ENCODE measurements at regions not wholly inside any gene's neighbourhood (a gene's known extent, or its start where the extent isn't known, plus 50 kb on each side); places are given as distances from the start of the nearest gene placed in this dataset.

DNA sequence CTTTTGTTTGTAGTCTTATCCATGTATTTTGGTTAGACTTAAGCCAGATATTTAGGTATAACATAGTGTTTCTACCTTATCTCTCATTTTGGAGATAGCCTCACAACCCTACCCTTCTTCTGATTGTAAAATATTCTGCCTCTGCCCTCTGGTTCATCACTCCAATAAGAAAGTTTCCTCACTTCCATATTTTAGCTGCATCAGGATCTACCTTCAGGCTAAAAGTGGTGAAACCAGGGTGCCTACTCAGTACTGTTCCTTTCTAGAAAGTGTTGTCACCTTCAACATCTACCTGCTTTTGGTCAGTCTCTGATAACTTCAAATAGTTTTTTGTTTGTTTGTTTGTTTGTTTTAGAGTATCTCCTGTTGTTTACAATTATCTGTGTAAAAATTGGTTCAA is 294.6 kb downstream of the ANXA1 start:
- H3K27ac Mint-ChIP-seq, result no peak overlapping the region
- no peak overlapping the region for H3K4me3 Mint-ChIP-seq
- no peaks in the 10 kb centered on the region for H3K4me1 Mint-ChIP-seq (ENCODE audit: low read depth in 2 of 2)
- ATAC-seq, result no peak
- no peaks in the 10 kb centered on the region for H3K36me3 Mint-ChIP-seq
- H3K27me3 Mint-ChIP-seq, result no peaks in the 10 kb centered on the region
- no peaks in the 10 kb centered on the region for H3K9me3 Mint-ChIP-seq
- DNase-seq (ENCODE audit: low spot score), result no peak

DNA sequence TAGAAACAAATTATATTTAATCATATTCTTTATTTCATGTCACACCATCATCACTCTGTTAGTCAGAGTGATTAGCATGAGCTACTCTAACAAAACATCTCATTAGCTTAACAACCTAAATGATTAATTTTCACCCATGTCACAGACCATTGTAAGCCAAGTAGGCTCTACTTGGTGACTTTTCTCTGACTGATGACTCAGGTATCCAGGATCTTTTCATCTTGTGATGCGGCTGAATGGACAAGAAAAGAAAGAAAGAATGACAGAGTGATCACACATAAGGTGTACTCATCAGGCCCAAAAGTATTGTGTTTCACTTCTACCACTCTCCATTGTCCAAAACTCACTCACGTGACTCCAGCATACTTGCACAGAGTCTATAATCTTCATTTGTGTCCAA is 299.3 kb downstream of the ANXA1 start:
- Mint-ChIP-seq H3K4me1 (ENCODE audit: low read depth in 2 of 2) (no peaks in the 10 kb centered on the region), H3K4me3 (no peak overlapping the region), H3K9me3 (no peaks in the 10 kb centered on the region), H3K27ac (no peak overlapping the region), H3K27me3 (no peaks in the 10 kb centered on the region), H3K36me3 (no peaks in the 10 kb centered on the region)
- ATAC-seq (no peak), DNase-seq (ENCODE audit: low spot score) (no peak)

DNA sequence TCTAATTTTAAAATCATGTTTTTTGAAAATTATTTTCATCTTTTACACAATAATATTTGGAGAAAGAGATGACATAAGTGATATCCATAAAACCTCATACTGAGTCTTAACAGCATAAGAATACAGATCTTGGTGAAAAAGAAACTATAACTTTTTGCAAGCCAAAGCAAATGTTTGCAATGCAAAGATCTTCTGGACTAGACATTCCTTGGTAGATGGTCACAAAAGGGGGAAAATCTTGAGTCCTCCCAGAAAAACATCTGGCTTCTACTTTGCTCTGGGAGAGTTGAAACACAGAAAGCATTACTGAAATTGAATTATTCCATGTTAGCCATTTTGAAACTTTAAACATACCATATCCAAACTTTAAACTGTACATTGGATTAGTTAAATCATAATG is 308.2 kb downstream of the ANXA1 start:
- Mint-ChIP-seq H3K9me3 (peaks cover 4% of the 10 kb centered on the region), H3K4me1 (ENCODE audit: low read depth in 2 of 2) (no peaks in the 10 kb centered on the region), H3K36me3 (no peaks in the 10 kb centered on the region), H3K27ac (no peak overlapping the region), H3K4me3 (no peak overlapping the region), H3K27me3 (no peaks in the 10 kb centered on the region)
- no peak for ATAC-seq
- DNase-seq (ENCODE audit: low spot score), result no peak

DNA sequence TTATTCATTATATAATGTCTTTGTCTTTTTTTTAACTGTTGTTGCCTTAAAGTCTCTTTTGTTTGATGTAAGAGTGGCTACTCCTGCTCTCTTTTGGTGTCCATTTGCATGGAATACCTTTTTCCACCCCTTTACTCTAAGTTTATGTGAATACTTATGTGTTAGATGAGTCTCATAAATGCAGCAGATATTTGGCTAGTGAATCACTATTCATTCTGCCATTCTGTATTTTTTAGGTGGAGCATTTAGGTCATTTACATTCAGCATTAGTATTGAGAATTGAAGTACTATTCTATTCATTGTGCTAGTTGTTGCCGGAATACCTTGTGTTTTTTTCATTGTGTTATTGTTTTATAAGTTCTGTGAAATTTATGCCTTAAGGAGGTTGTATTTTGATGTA is 317.1 kb downstream of the ANXA1 start:
- no peak for DNase-seq (ENCODE audit: low spot score)
- ATAC-seq, result no peak
- no peaks in the 10 kb centered on the region for H3K4me1 Mint-ChIP-seq (ENCODE audit: low read depth in 2 of 2)
- no peaks in the 10 kb centered on the region for H3K27me3 Mint-ChIP-seq
- no peak overlapping the region for H3K27ac Mint-ChIP-seq
- no peak overlapping the region for H3K4me3 Mint-ChIP-seq
- H3K36me3 Mint-ChIP-seq, result no peaks in the 10 kb centered on the region
- peaks cover 4% of the 10 kb centered on the region for H3K9me3 Mint-ChIP-seq

DNA sequence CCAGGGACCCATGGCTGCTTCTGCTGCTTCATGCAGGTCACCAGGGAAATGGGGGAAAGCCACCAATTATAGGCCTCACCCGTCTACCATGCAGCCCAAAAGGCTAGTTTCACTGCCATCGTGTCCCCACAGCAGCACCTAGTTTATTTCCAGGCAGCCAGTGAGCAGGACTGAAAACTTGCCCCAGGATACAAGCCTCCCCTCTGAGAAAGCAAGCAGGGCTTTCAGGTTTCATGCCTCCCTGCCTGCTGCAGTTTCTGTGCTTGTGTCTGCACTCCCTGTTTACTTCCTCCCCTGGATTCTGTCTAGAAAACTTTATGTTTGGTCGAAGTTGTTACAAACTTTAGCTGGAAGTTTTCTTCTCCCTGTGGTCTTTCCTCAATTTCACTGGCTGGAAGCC is 319.1 kb downstream of the ANXA1 start:
- DNase-seq (ENCODE audit: low spot score), result no peak
- Mint-ChIP-seq H3K27me3 (no peaks in the 10 kb centered on the region), H3K27ac (no peak overlapping the region), H3K9me3 (peaks cover 4% of the 10 kb centered on the region), H3K4me1 (ENCODE audit: low read depth in 2 of 2) (no peaks in the 10 kb centered on the region), H3K4me3 (no peak overlapping the region), H3K36me3 (no peaks in the 10 kb centered on the region)
- no peak for ATAC-seq

DNA sequence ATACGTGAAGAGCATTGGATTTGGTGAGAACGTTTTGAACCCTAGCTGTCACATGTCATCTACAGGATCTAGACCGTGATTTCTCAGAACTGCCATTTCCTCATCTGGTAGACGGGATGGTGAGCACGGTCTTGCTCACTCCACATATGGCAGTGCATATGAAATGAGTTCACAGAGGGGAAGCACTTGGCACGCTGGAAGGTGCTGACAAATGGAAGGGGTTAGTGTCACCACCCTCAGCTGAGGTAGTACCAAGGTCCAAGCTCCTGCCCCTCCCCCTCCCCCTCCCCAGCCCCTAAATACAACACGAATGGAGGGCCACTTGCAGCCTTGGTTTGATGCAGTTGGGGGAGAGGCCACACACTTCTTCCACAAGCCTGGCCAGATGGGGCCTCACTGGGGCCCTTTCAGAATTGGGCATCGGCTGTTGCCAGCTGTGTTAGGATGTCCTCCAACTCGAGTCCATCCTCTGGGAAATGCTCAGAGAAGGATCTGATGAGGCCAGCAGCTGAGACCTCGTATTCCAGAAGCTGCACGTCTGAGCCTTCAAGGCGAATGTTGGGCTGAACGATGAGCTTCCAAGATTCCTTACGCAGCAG is 322.4 kb downstream of the ANXA1 start:
- Mint-ChIP-seq H3K27me3 (no peaks in the 10 kb centered on the region), H3K36me3 (no peaks in the 10 kb centered on the region), H3K27ac (no peak overlapping the region), H3K4me1 (ENCODE audit: low read depth in 2 of 2) (no peaks in the 10 kb centered on the region), H3K4me3 (no peak overlapping the region), H3K9me3 (peaks cover 6% of the 10 kb centered on the region)
- ATAC-seq (no peak), DNase-seq (ENCODE audit: low spot score) (no peak)

DNA sequence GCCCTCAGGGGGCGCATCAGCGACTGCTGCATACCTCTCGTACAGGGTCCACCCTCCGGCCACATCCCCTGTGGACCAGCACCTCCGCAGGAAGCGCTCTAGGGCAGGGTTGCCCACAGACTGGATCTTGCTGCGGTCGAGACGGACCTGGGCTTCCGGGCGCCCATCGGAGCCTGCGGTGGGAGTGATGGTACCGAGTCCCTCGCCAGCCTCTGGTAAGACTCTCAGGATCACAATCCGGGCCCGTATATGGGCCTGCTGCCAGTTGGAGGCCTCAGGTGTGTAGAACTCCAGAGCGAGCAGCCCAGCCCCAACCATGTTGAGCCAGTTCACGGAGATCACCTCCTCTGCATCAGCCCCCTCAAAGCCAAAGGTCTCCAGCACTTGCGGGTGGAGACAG is 323.0 kb downstream of the ANXA1 start:
- Mint-ChIP-seq H3K27me3 (no peaks in the 10 kb centered on the region), H3K4me1 (ENCODE audit: low read depth in 2 of 2) (no peaks in the 10 kb centered on the region), H3K9me3 (peaks cover 6% of the 10 kb centered on the region), H3K36me3 (no peaks in the 10 kb centered on the region), H3K27ac (no peak overlapping the region), H3K4me3 (no peak overlapping the region)
- DNase-seq (ENCODE audit: low spot score), result no peak
- no peak for ATAC-seq

DNA sequence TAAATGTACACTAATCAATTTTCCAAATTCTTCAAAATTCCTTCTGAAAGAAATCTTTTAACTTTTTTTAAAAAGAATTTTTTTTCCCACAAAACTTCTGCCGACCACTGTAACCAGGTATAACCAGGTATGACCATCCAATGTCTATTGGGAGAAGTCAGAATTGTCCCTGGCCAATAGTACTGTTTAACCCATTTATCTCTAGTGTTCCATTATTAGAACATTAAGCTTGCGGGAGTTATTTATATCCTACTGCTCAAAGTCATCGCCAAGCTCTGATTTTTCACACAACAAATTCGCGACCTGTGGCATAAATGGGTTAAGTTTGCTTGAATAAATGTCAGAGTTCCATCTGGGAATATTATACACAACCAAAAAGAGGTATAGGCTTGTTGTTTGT is 343.2 kb downstream of the ANXA1 start:
- DNase-seq (ENCODE audit: low spot score), result no peak
- Mint-ChIP-seq H3K27ac (no peak overlapping the region), H3K9me3 (peaks cover 21% of the 10 kb centered on the region), H3K36me3 (no peaks in the 10 kb centered on the region), H3K4me3 (no peak overlapping the region), H3K27me3 (no peaks in the 10 kb centered on the region), H3K4me1 (ENCODE audit: low read depth in 2 of 2) (no peaks in the 10 kb centered on the region)
- ATAC-seq, result no peak

DNA sequence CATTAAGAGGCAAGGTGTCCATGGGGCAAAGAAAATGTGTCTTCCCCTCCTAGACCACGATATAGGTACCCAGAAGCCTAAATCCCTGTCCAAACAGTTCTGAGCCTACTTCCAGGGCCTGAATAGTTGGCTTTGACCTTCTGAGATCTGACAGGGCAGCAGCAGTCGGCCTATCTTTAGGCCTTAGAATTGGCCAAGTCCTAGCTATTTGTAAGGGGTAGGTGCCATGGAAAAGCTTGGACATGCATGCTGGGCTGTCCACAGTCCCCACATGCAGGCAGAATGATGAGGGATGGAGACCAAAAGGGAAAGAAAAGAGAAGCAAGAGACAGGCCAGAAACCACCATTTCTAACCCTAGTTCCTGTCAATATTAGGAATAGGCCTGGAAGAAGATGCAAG is 346.1 kb downstream of the ANXA1 start:
- DNase-seq (ENCODE audit: low spot score), result no peak
- no peak for ATAC-seq
- no peaks in the 10 kb centered on the region for H3K4me1 Mint-ChIP-seq (ENCODE audit: low read depth in 2 of 2)
- no peak overlapping the region for H3K27ac Mint-ChIP-seq
- no peaks in the 10 kb centered on the region for H3K27me3 Mint-ChIP-seq
- H3K36me3 Mint-ChIP-seq, result no peaks in the 10 kb centered on the region
- no peak overlapping the region for H3K4me3 Mint-ChIP-seq
- peaks cover 13% of the 10 kb centered on the region for H3K9me3 Mint-ChIP-seq

DNA sequence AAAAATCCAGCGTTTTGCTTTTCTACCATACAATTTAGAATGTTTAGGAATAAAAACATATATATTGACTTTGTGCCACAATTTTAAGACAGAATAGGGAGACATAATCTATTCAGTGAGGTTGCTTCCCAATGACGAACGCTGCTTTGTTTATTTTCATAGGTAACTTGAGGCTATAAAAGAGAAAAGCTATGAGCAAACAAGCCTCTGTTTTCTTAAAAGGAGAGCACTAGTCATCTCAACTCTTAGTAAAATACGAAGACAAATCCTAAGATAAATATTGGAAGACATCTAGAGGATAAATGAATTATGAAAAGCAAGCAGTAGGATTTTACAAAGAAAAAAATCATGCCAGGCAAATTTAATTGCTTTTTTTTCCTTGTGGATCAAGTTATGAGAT is 363.6 kb downstream of the ANXA1 start:
- H3K4me3 Mint-ChIP-seq, result no peak overlapping the region
- H3K9me3 Mint-ChIP-seq, result peaks cover 7% of the 10 kb centered on the region
- no peak overlapping the region for H3K27ac Mint-ChIP-seq
- no peaks in the 10 kb centered on the region for H3K36me3 Mint-ChIP-seq
- H3K27me3 Mint-ChIP-seq, result no peaks in the 10 kb centered on the region
- H3K4me1 Mint-ChIP-seq (ENCODE audit: low read depth in 2 of 2), result no peaks in the 10 kb centered on the region
- DNase-seq (ENCODE audit: low spot score) (no peak), ATAC-seq (no peak)

DNA sequence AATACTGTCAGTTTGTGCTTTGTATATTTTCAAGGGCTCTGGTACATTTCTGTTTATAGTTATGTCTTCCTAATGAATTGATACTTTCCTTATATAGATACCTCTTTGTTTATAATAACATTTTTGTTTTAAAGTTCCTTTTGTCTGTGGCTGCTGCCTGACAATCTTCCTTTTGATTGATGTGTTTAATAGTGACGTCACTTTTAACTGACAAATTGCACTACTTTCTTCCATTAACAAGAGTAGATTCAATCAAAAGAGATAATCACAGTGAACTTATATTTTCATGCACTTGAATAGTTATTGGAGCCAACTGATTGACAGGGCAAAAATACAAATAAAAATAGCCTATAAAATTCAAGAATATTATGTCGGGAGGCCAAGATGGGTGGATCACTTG is 371.7 kb downstream of the ANXA1 start:
- Mint-ChIP-seq H3K4me1 (ENCODE audit: low read depth in 2 of 2) (no peaks in the 10 kb centered on the region), H3K9me3 (no peaks in the 10 kb centered on the region), H3K4me3 (no peak overlapping the region), H3K27me3 (no peaks in the 10 kb centered on the region), H3K36me3 (no peaks in the 10 kb centered on the region), H3K27ac (no peak overlapping the region)
- ATAC-seq, result no peak
- DNase-seq (ENCODE audit: low spot score), result no peak

DNA sequence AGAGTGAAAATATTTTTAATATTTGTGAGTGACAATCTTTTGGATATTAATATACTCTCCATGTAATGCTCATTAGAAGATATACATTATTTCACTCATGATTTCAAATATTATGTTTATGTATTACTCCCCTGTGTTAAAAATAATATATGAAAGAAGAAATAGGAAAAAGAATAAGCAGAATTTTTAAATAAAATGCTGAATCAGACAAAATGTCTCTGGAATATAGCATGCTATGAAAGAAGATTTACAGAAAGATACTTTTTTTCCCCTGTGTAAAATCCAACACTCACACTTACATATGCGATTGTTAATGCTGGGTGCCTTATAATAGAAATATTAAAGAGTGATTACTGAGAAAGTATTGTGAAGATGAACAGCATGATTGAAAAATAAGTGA is 373.7 kb downstream of the ANXA1 start:
- no peaks in the 10 kb centered on the region for H3K27me3 Mint-ChIP-seq
- ATAC-seq, result no peak
- no peaks in the 10 kb centered on the region for H3K36me3 Mint-ChIP-seq
- H3K9me3 Mint-ChIP-seq, result peaks cover 3% of the 10 kb centered on the region
- no peak overlapping the region for H3K27ac Mint-ChIP-seq
- no peaks in the 10 kb centered on the region for H3K4me1 Mint-ChIP-seq (ENCODE audit: low read depth in 2 of 2)
- no peak for DNase-seq (ENCODE audit: low spot score)
- no peak overlapping the region for H3K4me3 Mint-ChIP-seq

DNA sequence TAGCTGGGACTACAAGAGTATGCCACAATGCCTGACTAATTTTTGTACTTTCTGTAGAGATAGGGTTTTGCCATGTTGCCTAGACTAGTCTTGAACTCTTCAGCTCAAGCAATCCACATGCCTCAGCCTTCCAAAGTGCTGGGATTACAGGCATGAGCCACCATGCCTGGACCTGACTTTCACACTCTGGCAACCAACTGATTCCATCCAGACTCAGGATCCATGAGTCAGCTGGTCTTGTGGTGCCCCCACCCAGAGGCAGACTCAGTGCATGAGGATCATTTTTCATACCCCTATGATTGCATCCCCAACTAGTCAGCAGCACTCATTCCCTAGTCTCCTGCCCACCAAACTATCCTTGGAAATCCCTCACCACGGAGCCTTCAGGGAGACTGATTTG is 375.9 kb downstream of the ANXA1 start:
- no peaks in the 10 kb centered on the region for H3K4me1 Mint-ChIP-seq (ENCODE audit: low read depth in 2 of 2)
- H3K27ac Mint-ChIP-seq, result no peak overlapping the region
- H3K36me3 Mint-ChIP-seq, result no peaks in the 10 kb centered on the region
- DNase-seq (ENCODE audit: low spot score) (no peak), ATAC-seq (no peak)
- no peaks in the 10 kb centered on the region for H3K27me3 Mint-ChIP-seq
- no peak overlapping the region for H3K4me3 Mint-ChIP-seq
- H3K9me3 Mint-ChIP-seq, result peaks cover 3% of the 10 kb centered on the region

DNA sequence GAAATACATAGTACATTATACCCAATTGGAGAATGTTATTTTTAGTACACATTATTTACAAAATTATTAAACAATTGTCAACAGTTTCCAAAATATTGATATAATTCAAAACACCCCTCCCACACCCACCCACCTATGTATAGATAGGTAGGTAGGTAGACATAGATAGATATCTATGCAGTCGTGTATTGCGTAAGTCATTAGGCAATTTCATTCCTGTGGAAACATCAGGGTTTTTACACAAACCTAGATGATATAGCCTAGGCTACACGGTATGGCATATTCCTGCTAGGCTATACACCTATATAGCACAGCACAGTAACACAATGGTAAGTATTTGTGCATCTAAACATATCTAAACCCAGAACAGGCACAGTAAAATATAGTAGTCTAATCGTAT is 377.3 kb downstream of the ANXA1 start:
- no peak for ATAC-seq
- H3K4me3 Mint-ChIP-seq, result no peak overlapping the region
- H3K4me1 Mint-ChIP-seq (ENCODE audit: low read depth in 2 of 2), result no peaks in the 10 kb centered on the region
- DNase-seq (ENCODE audit: low spot score), result no peak
- no peak overlapping the region for H3K27ac Mint-ChIP-seq
- peaks cover 3% of the 10 kb centered on the region for H3K9me3 Mint-ChIP-seq
- H3K36me3 Mint-ChIP-seq, result no peaks in the 10 kb centered on the region
- no peaks in the 10 kb centered on the region for H3K27me3 Mint-ChIP-seq

DNA sequence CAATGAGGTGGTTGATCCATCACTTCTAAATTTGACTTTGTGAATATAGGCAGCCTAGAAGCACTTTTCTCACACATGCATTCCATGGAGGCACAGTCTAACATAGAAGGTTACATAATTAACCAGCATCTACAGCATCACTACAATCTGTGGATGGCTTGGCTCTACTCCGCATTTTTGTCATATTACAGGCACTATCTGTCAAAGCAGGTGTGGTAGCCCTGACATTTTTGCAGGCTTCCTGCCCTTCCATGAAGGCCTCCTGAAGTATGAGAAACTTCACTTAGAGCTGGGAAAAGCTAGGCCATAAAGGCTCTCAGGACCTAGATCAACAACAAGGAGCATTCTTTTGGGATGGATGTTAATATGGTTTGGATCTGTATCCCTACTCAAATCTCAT is 378.0 kb downstream of the ANXA1 start:
- ATAC-seq (no peak), DNase-seq (ENCODE audit: low spot score) (no peak)
- H3K27ac Mint-ChIP-seq, result no peak overlapping the region
- H3K4me3 Mint-ChIP-seq, result no peak overlapping the region
- no peaks in the 10 kb centered on the region for H3K4me1 Mint-ChIP-seq (ENCODE audit: low read depth in 2 of 2)
- no peaks in the 10 kb centered on the region for H3K36me3 Mint-ChIP-seq
- H3K27me3 Mint-ChIP-seq, result no peaks in the 10 kb centered on the region
- H3K9me3 Mint-ChIP-seq, result peaks cover 3% of the 10 kb centered on the region

Measured in natural killer cell treated with Interleukin-12 subunit alpha and Interleukin-12 subunit beta and Interleukin-15 and Interleukin-18, amount 100 ng/mL, for 72 hours (primary cell).